ENCODE measurements at regions not wholly inside any gene's neighbourhood (a gene's known extent, or its start where the extent isn't known, plus 50 kb on each side); places are given as distances from the start of the nearest gene placed in this dataset.

DNA sequence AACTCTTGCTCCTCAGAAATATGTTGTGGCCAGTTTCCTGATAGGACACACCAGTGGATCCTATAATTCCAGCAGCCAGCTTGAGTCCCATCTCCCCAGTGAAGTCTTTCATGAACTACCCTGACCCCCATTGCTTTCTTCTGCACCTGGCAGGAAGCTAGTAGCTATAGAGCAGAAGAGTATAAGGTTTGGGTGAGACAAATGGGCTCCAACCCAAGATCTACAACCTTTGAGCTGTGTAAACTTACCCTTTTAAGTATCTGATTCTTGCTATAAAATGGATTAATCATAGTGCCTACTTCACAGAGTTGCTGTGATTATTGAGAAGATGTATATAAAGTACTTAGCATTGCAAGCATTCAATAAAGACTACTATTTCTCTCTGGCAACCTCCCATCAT lies 396.9 kb upstream of the CADM1 start:
- H3K27ac Mint-ChIP-seq (ENCODE audit: unreplicated experiment): no peak overlapping the region
- DNase-seq (ENCODE audit: low read depth, low spot score): no peak
- no peaks in the 10 kb centered on the region for H3K36me3 Mint-ChIP-seq (ENCODE audit: low read depth)
- peaks cover 12% of the 10 kb centered on the region for H3K4me1 Mint-ChIP-seq
- no peaks in the 10 kb centered on the region for H3K27me3 Mint-ChIP-seq (ENCODE audit: low read depth)
- peaks cover 3% of the 10 kb centered on the region for H3K9me3 Mint-ChIP-seq
- TF ChIP-seq, protein P1, sequence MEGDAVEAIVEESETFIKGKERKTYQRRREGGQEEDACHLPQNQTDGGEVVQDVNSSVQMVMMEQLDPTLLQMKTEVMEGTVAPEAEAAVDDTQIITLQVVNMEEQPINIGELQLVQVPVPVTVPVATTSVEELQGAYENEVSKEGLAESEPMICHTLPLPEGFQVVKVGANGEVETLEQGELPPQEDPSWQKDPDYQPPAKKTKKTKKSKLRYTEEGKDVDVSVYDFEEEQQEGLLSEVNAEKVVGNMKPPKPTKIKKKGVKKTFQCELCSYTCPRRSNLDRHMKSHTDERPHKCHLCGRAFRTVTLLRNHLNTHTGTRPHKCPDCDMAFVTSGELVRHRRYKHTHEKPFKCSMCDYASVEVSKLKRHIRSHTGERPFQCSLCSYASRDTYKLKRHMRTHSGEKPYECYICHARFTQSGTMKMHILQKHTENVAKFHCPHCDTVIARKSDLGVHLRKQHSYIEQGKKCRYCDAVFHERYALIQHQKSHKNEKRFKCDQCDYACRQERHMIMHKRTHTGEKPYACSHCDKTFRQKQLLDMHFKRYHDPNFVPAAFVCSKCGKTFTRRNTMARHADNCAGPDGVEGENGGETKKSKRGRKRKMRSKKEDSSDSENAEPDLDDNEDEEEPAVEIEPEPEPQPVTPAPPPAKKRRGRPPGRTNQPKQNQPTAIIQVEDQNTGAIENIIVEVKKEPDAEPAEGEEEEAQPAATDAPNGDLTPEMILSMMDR (conservative IDR thresholded peaks at IDR 0.05): no peak
- no peak overlapping the region for H3K4me3 Mint-ChIP-seq

DNA sequence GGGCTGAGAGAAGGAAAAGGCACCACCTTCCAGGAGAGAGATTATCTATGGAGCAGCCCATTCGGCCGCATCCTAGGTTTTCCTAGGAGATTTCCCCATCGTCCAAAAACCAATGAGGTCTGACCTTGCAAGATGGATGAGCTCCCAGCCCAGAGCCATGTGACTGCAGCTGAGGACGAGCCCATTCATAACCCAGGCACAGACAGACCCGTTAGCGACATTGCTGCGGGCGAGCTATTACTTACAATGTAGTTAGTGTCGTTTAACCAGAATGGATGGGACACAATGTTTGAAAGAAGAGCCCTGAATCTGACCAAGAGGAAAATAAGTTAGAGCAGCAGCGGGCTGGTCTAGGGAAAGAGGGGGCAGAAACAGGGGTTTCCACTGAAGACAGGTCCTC lies 395.9 kb upstream of the CADM1 start:
- TF ChIP-seq, protein P1 (conservative IDR thresholded peaks at IDR 0.05): no peak
- peaks cover 3% of the 10 kb centered on the region for H3K9me3 Mint-ChIP-seq
- DNase-seq (ENCODE audit: low read depth, low spot score): no peak
- no peaks in the 10 kb centered on the region for H3K36me3 Mint-ChIP-seq (ENCODE audit: low read depth)
- no peaks in the 10 kb centered on the region for H3K27me3 Mint-ChIP-seq (ENCODE audit: low read depth)
- H3K27ac Mint-ChIP-seq (ENCODE audit: unreplicated experiment): no peak overlapping the region
- no peak overlapping the region for H3K4me3 Mint-ChIP-seq
- H3K4me1 Mint-ChIP-seq: peaks cover 12% of the 10 kb centered on the region

DNA sequence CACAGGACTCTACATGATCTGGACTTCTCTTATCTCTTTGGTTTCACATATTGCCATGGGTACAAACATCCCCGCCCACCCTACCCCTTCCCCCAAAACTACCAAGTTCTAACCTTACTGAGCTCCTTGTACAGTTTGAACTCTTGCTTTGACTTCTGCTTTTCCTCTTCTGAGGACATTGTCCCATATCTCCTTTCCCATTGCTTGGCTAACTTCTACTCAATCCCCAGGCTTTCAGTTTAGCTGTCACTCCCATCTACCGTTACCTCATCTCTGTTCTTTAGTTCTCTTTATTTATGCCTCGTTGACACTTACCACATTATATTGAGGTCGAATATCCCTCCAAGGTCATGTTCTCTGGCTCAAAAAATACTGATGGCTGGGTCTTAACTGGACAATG lies 393.5 kb upstream of the CADM1 start:
- no peak for DNase-seq (ENCODE audit: low read depth, low spot score)
- H3K27me3 Mint-ChIP-seq (ENCODE audit: low read depth): no peaks in the 10 kb centered on the region
- no peak overlapping the region for H3K27ac Mint-ChIP-seq (ENCODE audit: unreplicated experiment)
- no peak overlapping the region for H3K4me3 Mint-ChIP-seq
- H3K9me3 Mint-ChIP-seq: peaks cover 3% of the 10 kb centered on the region
- no peaks in the 10 kb centered on the region for H3K36me3 Mint-ChIP-seq (ENCODE audit: low read depth)
- TF ChIP-seq, protein P1 (conservative IDR thresholded peaks at IDR 0.05): no peak
- peaks cover 10% of the 10 kb centered on the region for H3K4me1 Mint-ChIP-seq

DNA sequence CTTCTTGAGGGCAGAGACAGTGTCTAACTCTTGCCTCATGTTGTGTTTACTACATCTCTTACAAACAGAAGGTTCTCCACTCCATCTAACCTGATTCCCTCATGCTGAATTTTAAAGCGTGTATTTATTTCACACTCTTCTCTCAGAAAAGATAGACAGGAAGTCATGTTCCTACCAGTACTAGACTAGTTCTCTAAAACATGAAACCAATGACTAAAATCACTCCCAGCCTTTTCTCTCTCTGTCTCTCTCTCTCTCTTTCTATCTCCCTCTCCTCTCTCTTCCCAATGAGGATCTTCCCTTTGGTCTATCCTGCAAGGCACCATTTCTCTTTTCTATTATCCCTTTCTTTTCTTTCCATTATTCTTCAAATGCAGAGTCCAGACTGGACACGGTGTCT lies 391.9 kb upstream of the CADM1 start:
- H3K9me3 Mint-ChIP-seq: no peaks in the 10 kb centered on the region
- peaks cover 10% of the 10 kb centered on the region for H3K4me1 Mint-ChIP-seq
- TF ChIP-seq, protein P1 (conservative IDR thresholded peaks at IDR 0.05): no peak
- DNase-seq (ENCODE audit: low read depth, low spot score): no peak
- no peaks in the 10 kb centered on the region for H3K27me3 Mint-ChIP-seq (ENCODE audit: low read depth)
- no peak overlapping the region for H3K4me3 Mint-ChIP-seq
- no peaks in the 10 kb centered on the region for H3K36me3 Mint-ChIP-seq (ENCODE audit: low read depth)
- no peak overlapping the region for H3K27ac Mint-ChIP-seq (ENCODE audit: unreplicated experiment)

DNA sequence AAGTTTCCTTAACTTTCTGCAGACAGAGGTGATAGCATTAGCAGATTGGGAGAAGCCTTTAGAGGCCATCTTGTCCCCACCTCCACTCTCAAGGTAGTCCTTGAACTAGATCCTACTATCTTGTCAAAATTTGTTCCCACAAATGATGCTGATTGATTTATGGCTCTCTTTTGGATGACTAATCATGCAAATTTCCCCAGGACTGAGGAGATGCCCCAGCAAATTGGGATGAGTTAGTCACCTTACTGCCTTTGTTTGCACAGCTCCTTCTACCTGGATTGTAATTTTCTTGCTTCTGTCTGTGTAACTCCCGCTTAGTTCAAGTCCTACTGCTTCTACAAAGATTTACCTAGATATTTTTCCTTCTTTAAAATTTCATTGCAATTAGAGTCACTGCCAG lies 391.4 kb upstream of the CADM1 start:
- Mint-ChIP-seq H3K4me3 (no peak overlapping the region), H3K9me3 (peaks cover 3% of the 10 kb centered on the region), H3K27me3 (ENCODE audit: low read depth) (no peaks in the 10 kb centered on the region), H3K4me1 (peaks cover 10% of the 10 kb centered on the region), H3K36me3 (ENCODE audit: low read depth) (no peaks in the 10 kb centered on the region), H3K27ac (ENCODE audit: unreplicated experiment) (no peak overlapping the region)
- TF ChIP-seq, protein P1 (conservative IDR thresholded peaks at IDR 0.05): no peak
- no peak for DNase-seq (ENCODE audit: low read depth, low spot score)

DNA sequence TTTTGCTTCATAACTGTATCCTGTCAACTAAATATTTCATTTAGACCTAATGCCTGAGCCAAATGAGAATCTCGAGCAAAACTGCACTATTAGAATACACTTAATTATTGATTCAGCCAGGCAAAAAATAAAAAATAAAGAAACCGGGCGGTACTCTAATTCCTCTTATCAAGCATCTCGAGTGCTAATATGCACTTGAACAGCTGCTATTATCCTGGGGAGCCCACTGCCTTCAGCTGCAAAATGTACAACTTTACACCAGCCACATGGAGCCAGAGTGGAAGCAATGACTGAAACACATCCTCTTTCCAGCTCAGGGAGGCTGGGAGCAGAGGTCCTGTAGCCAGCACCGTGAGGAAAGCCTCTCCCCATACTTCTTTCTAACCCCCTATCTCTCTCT lies 390.0 kb upstream of the CADM1 start:
- H3K4me1 Mint-ChIP-seq: peaks cover 5% of the 10 kb centered on the region
- peaks cover 3% of the 10 kb centered on the region for H3K9me3 Mint-ChIP-seq
- no peaks in the 10 kb centered on the region for H3K36me3 Mint-ChIP-seq (ENCODE audit: low read depth)
- TF ChIP-seq, protein P1 (conservative IDR thresholded peaks at IDR 0.05): no peak
- H3K4me3 Mint-ChIP-seq: no peak overlapping the region
- H3K27me3 Mint-ChIP-seq (ENCODE audit: low read depth): no peaks in the 10 kb centered on the region
- no peak for DNase-seq (ENCODE audit: low read depth, low spot score)
- H3K27ac Mint-ChIP-seq (ENCODE audit: unreplicated experiment): no peak overlapping the region
